OCI-LY1 (cell line): ENCODE measurements at regions not wholly inside any gene's neighbourhood (a gene's known extent, or its start where the extent isn't known, plus 50 kb on each side); places are given as distances from the start of the nearest gene placed in this dataset.

Experiments used
- H2AFZ ChIP-seq: fragments of 200-600 bp; sonication (generic), shearing (Covaris generic); 2 replicates; pipeline ENCODE4 v1.6.0; 2014; ENCODE audit warnings: antibody characterized with exemption, mild to moderate bottlenecking, low read length
- H3F3A ChIP-seq: fragments of 200-600 bp; sonication (generic), shearing (Covaris generic); 2 replicates; pipeline ENCODE4 v1.6.0; 2014; ENCODE audit warnings: mild to moderate bottlenecking, antibody characterized with exemption, low read length, moderate library complexity; ENCODE audit not compliant: insufficient read depth
- H3K27ac ChIP-seq: fragments of 200-600 bp; sonication (generic); 2 replicates; pipeline ENCODE4 v1.5.1; 2014; ENCODE audit warnings: low read length, mixed run types, mild to moderate bottlenecking, low read depth; ENCODE audit not compliant: poor library complexity, severe bottlenecking
- H3K27me3 ChIP-seq: fragments of 200-600 bp; sonication (generic); 2 replicates; pipeline ENCODE4 v1.6.0; 2014; ENCODE audit warnings: antibody characterized with exemption, mild to moderate bottlenecking, low read length, moderate library complexity; ENCODE audit not compliant: insufficient read depth
- H3K36me3 ChIP-seq: fragments of 200-600 bp; sonication (generic); 2 replicates; pipeline ENCODE4 v1.6.1; 2014; ENCODE audit warnings: mild to moderate bottlenecking, antibody characterized with exemption, low read length, moderate library complexity, mixed read lengths; ENCODE audit not compliant: insufficient read depth
- H3K4me1 ChIP-seq: fragments of 200-600 bp; sonication (generic); 2 replicates; pipeline ENCODE4 v1.5.1; 2014; ENCODE audit warnings: mild to moderate bottlenecking, low read length, moderate library complexity; ENCODE audit not compliant: insufficient read depth, severe bottlenecking
- H3K4me2 ChIP-seq: fragments of 200-600 bp; sonication (generic), shearing (Covaris generic); 2 replicates; pipeline ENCODE4 v1.6.1; 2014; ENCODE audit warnings: low read length
- H3K4me3 ChIP-seq: fragments of 200-600 bp; sonication (generic); 2 replicates; pipeline ENCODE4 v1.5.1; 2014; ENCODE audit warnings: low read length, low read depth, mild to moderate bottlenecking, mixed read lengths; ENCODE audit not compliant: poor library complexity, severe bottlenecking
- H3K79me2 ChIP-seq: fragments of 200-600 bp; shearing (Covaris generic); 2 replicates; pipeline ENCODE4 v1.6.1; 2016; ENCODE audit warnings: mixed run types, low read length, mixed read lengths; ENCODE audit not compliant: insufficient read depth
- H3K9ac ChIP-seq: fragments of 200-600 bp; sonication (generic), shearing (Covaris generic); 2 replicates; pipeline ENCODE4 v1.6.1; 2014; ENCODE audit warnings: mild to moderate bottlenecking, low read length, mixed read lengths
- H3K9me2 ChIP-seq: fragments of 200-600 bp; sonication (generic), shearing (Covaris generic); 2 replicates; pipeline ENCODE4 v1.6.1; 2014; ENCODE audit warnings: low read depth, mild to moderate bottlenecking, low read length, mixed read lengths
- H3K9me3 ChIP-seq: fragments of 200-600 bp; shearing (Covaris generic); 2 replicates; pipeline ENCODE4 v1.6.1; 2014; ENCODE audit warnings: low read length, mixed read lengths
- H4K20me1 ChIP-seq: fragments of 200-600 bp; sonication (generic), shearing (Covaris generic); 2 replicates; pipeline ENCODE4 v1.6.0; 2016; ENCODE audit warnings: mild to moderate bottlenecking, low read length; ENCODE audit not compliant: insufficient read depth
- CTCF ChIP-seq: fragments of 200-600 bp; sonication (generic), shearing (Covaris generic); IDR thresholded peaks from 2 replicates; pipeline ENCODE4 v1.5.1; 2017; ENCODE audit warnings: mild to moderate bottlenecking, antibody characterized with exemption, low read length, moderate library complexity, mixed read lengths
- EZH2 ChIP-seq: fragments of 200-600 bp; sonication (generic), shearing (Covaris generic); IDR thresholded peaks from 2 replicates; pipeline ENCODE4 v1.8.0; 2017; ENCODE audit warnings: borderline replicate concordance, mixed run types, mild to moderate bottlenecking, antibody characterized with exemption, low read length, moderate library complexity, mixed read lengths

GRCh38 chr9:75582870-75583269 lies 307.6 kb upstream of the PCSK5 start:
- TF ChIP-seq EZH2 (no peak), CTCF (no peak)
- Histone ChIP-seq H3K79me2 (no peaks in the 10 kb centered on the region), H3K36me3 (no peaks in the 10 kb centered on the region), H4K20me1 (no peaks in the 10 kb centered on the region), H3K4me1 (no peaks in the 10 kb centered on the region), H3K4me3 (no peak overlapping the region), H3K9ac (no peak overlapping the region), H3K27ac (no peak overlapping the region), H3K27me3 (no peaks in the 10 kb centered on the region), H3K4me2 (no peak overlapping the region), H3K9me2 (no peaks in the 10 kb centered on the region), H3K9me3 (no peaks in the 10 kb centered on the region), H2AFZ (no peak overlapping the region), H3F3A (no peaks in the 10 kb centered on the region)

- no peak overlapping the region for H3K27ac ChIP-seq
Measured at GRCh38 chr9:75588808-75589207, 301.7 kb upstream of the PCSK5 start.

GRCh38 chr9:75589497-75589896 lies 301.0 kb upstream of the PCSK5 start:
- no peaks in the 10 kb centered on the region for H3K79me2 ChIP-seq
- no peak overlapping the region for H3K4me3 ChIP-seq
- no peaks in the 10 kb centered on the region for H3K27me3 ChIP-seq
- no peaks in the 10 kb centered on the region for H3K9me2 ChIP-seq
- H3F3A ChIP-seq: no peaks in the 10 kb centered on the region
- H3K27ac ChIP-seq: no peak overlapping the region
- H3K9ac ChIP-seq: no peak overlapping the region
- no peak overlapping the region for H3K4me2 ChIP-seq
- no peaks in the 10 kb centered on the region for H4K20me1 ChIP-seq
- H2AFZ ChIP-seq: no peak overlapping the region
- H3K36me3 ChIP-seq: no peaks in the 10 kb centered on the region
- peaks cover 22% of the 10 kb centered on the region for H3K4me1 ChIP-seq
- no peak for TF ChIP-seq CTCF
- no peak for TF ChIP-seq EZH2
- no peaks in the 10 kb centered on the region for H3K9me3 ChIP-seq

More at GRCh38 chr9:75588808-75589207, 301.7 kb upstream of the PCSK5 start:
- Histone ChIP-seq H3K9ac (no peak overlapping the region), H3K79me2 (no peaks in the 10 kb centered on the region), H3K4me2 (0 out of 2 replicates have a peak overlapping the region, but pooled peaks have one; percentile 9), H3F3A (no peaks in the 10 kb centered on the region), H3K9me3 (no peaks in the 10 kb centered on the region), H3K4me1 (peaks cover 22% of the 10 kb centered on the region), H3K27me3 (no peaks in the 10 kb centered on the region), H3K4me3 (no peak overlapping the region), H3K36me3 (no peaks in the 10 kb centered on the region), H3K9me2 (no peaks in the 10 kb centered on the region), H2AFZ (peak overlapping the region; percentile 48; the same call in 1 of the 2 replicates), H4K20me1 (no peaks in the 10 kb centered on the region)
- TF ChIP-seq EZH2 (no peak), CTCF (peak; percentile 57)
